GM06990 (cell line): ENCODE measurements at regions not wholly inside any gene's neighbourhood (a gene's known extent, or its start where the extent isn't known, plus 50 kb on each side); places are given as distances from the start of the nearest gene placed in this dataset.

Experiments used
- DNase-seq: peaks from one replicate; pipeline ENCODE4 v3.0.0-alpha.2; 2011; ENCODE audit not compliant: insufficient read length; ENCODE audit errors: extremely low read depth
- H3K27me3 ChIP-seq: replicated peaks from 2 replicates; pipeline ENCODE4 v1.6.0; 2011; ENCODE audit warnings: low read length; ENCODE audit not compliant: control insufficient read depth, insufficient read depth
- H3K36me3 ChIP-seq: 2 replicates; pipeline ENCODE4 v1.5.1; 2011; ENCODE audit warnings: low read length; ENCODE audit not compliant: control insufficient read depth, insufficient read depth
- H3K4me3 ChIP-seq: replicated peaks from 2 replicates; pipeline ENCODE4 v1.5.1; 2011; ENCODE audit warnings: low read depth, mild to moderate bottlenecking, control low read depth, low read length
- CTCF ChIP-seq: IDR thresholded peaks from 2 replicates; pipeline ENCODE4 v1.5.1; 2011; ENCODE audit warnings: low read length, control low read depth, mild to moderate bottlenecking, inconsistent platforms; ENCODE audit not compliant: insufficient read depth, poor library complexity, severe bottlenecking

GRCh38 chr2:185316383-185316782, 422.2 kb upstream of the FSIP2 start:
- TF ChIP-seq CTCF, result no peak
- no peaks in the 10 kb centered on the region for H3K27me3 ChIP-seq
- no peak overlapping the region for H3K4me3 ChIP-seq
- H3K36me3 ChIP-seq, result no peaks in the 10 kb centered on the region
- DNase-seq, result no peak

- no peak overlapping the region for H3K4me3 ChIP-seq
- no peaks in the 10 kb centered on the region for H3K36me3 ChIP-seq
- no peak for DNase-seq
- no peaks in the 10 kb centered on the region for H3K27me3 ChIP-seq
- TF ChIP-seq CTCF, result no peak
These were observed 420.3 kb upstream of the FSIP2 start for GRCh38 chr2:185318271-185318724.

DNA sequence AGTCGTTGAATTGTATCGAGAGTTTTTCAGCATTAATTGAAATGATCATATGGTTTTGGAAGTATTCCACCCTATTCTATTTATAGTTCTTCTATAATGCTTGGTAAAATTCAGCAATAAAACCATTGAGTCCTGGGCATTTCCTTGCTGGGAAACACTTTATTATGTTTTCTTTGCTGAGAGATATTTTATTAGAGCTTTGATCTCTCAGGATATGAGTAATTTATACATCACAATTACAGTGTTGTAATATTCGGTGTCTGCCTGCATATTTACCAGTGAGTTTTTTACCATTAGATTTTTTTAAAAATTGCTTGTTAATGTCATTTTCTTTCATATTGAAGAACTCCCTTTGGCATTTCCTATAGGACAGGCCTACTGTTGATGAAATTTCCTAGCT, 402.7 kb upstream of the FSIP2 start:
- no peaks in the 10 kb centered on the region for H3K36me3 ChIP-seq
- no peaks in the 10 kb centered on the region for H3K27me3 ChIP-seq
- H3K4me3 ChIP-seq, result no peak overlapping the region
- DNase-seq, result no peak
- TF ChIP-seq CTCF, result no peak

GRCh38 chr2:185337033-185337432, 401.6 kb upstream of the FSIP2 start:
- no peaks in the 10 kb centered on the region for H3K36me3 ChIP-seq
- TF ChIP-seq CTCF, result no peak
- no peak for DNase-seq

DNA sequence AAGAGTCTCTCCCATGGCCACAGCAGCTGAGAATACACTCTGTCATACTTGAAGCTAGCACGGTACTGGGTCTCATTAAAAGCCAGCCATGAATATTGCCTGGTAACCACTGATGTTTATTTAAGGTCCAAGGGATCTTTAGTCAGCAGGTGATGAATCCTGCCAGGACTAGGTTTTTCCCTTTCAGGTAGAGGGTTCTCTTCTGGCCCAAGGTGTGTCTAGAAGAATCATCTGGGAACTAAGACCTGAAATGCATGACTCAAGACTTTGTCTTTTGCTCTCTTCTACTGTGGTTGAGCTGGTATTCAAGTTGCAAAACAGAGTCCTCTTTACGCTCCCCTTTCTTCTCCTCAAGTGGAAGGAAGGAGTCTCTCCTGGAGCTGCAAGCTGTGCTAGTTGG, 400.5 kb upstream of the FSIP2 start:
- H3K36me3 ChIP-seq, result no peaks in the 10 kb centered on the region
- TF ChIP-seq CTCF, result no peak
- no peaks in the 10 kb centered on the region for H3K27me3 ChIP-seq
- DNase-seq, result no peak
- H3K4me3 ChIP-seq, result no peak overlapping the region

More at GRCh38 chr2:185337033-185337432, 401.6 kb upstream of the FSIP2 start:
- Histone ChIP-seq H3K27me3 (no peaks in the 10 kb centered on the region), H3K4me3 (no peak overlapping the region)

GRCh38 chr2:185347445-185347844, 391.2 kb upstream of the FSIP2 start:
- TF ChIP-seq CTCF, result no peak
- no peak for DNase-seq
- H3K27me3 ChIP-seq, result no peaks in the 10 kb centered on the region
- no peak overlapping the region for H3K4me3 ChIP-seq
- H3K36me3 ChIP-seq, result no peaks in the 10 kb centered on the region
